ENCODE measurements at regions not wholly inside any gene's neighbourhood (a gene's known extent, or its start where the extent isn't known, plus 50 kb on each side); places are given as distances from the start of the nearest gene placed in this dataset.

- Histone ChIP-seq H3K27ac (ENCODE audit: low read depth, low read length) (no peak overlapping the region), H3K9me3 (ENCODE audit: insufficient read depth, low read depth, low read length) (no peaks in the 10 kb centered on the region), H3K4me1 (ENCODE audit: insufficient read depth, low read length) (peaks cover 41% of the 10 kb centered on the region), H3K27me3 (ENCODE audit: insufficient read depth, low read length) (peaks cover 93% of the 10 kb centered on the region), H3K4me3 (ENCODE audit: low read length) (no peak overlapping the region), H3K36me3 (ENCODE audit: insufficient read depth, low read length) (no peaks in the 10 kb centered on the region), H3K9ac (ENCODE audit: low read depth, low read length) (no peak overlapping the region)
- WGBS: 93% methylated on average over 4 of the region's 4 CpGs
Measured at GRCh38 chr14:36439766-36440165, 80.3 kb downstream of the NKX2-1 start.

- Histone ChIP-seq H3K9ac (ENCODE audit: low read depth, low read length) (no peak overlapping the region), H3K27ac (ENCODE audit: low read depth, low read length) (no peak overlapping the region), H3K27me3 (ENCODE audit: insufficient read depth, low read length) (peaks cover 91% of the 10 kb centered on the region), H3K4me3 (ENCODE audit: low read length) (no peak overlapping the region), H3K36me3 (ENCODE audit: insufficient read depth, low read length) (no peaks in the 10 kb centered on the region), H3K9me3 (ENCODE audit: insufficient read depth, low read depth, low read length) (no peaks in the 10 kb centered on the region), H3K4me1 (ENCODE audit: insufficient read depth, low read length) (peaks cover 37% of the 10 kb centered on the region)
- WGBS: 90% methylated on average over 4 of the region's 4 CpGs
Measured at GRCh38 chr14:36438883-36439282, 81.1 kb downstream of the NKX2-1 start.

GRCh38 chr14:36430662-36431084 lies 89.4 kb downstream of the NKX2-1 start:
- Histone ChIP-seq H3K9ac (ENCODE audit: low read depth, low read length) (no peak overlapping the region), H3K27me3 (ENCODE audit: insufficient read depth, low read length) (peaks cover 81% of the 10 kb centered on the region; the same call in 1 of the 2 replicates), H3K27ac (ENCODE audit: low read depth, low read length) (no peak overlapping the region; the same call in 1 of the 2 replicates), H3K9me3 (ENCODE audit: insufficient read depth, low read depth, low read length) (no peaks in the 10 kb centered on the region), H3K4me3 (ENCODE audit: low read length) (no peak overlapping the region), H3K4me1 (ENCODE audit: insufficient read depth, low read length) (peaks cover 9% of the 10 kb centered on the region; the same call in 1 of the 2 replicates), H3K36me3 (ENCODE audit: insufficient read depth, low read length) (no peaks in the 10 kb centered on the region)
- 90% methylated on average over 5 of the region's 5 CpGs for WGBS

- no peak overlapping the region; the same call in 1 of the 2 replicates for H3K27ac ChIP-seq (ENCODE audit: low read depth, low read length)
- no peaks in the 10 kb centered on the region for H3K36me3 ChIP-seq (ENCODE audit: insufficient read depth, low read length)
- 44% methylated on average over 4 of the region's 4 CpGs for WGBS
- peaks cover 14% of the 10 kb centered on the region for H3K4me1 ChIP-seq (ENCODE audit: insufficient read depth, low read length)
- H3K9me3 ChIP-seq (ENCODE audit: insufficient read depth, low read depth, low read length): no peaks in the 10 kb centered on the region
- H3K4me3 ChIP-seq (ENCODE audit: low read length): no peak overlapping the region
- H3K9ac ChIP-seq (ENCODE audit: low read depth, low read length): no peak overlapping the region
- peaks cover 81% of the 10 kb centered on the region; the same call in 1 of the 2 replicates for H3K27me3 ChIP-seq (ENCODE audit: insufficient read depth, low read length)
Measured at GRCh38 chr14:36430169-36430568, 89.9 kb downstream of the NKX2-1 start.

- H3K27me3 ChIP-seq (ENCODE audit: insufficient read depth, low read length): peaks cover 86% of the 10 kb centered on the region; the same call in 1 of the 2 replicates
- H3K4me1 ChIP-seq (ENCODE audit: insufficient read depth, low read length): peaks cover 18% of the 10 kb centered on the region
- H3K9me3 ChIP-seq (ENCODE audit: insufficient read depth, low read depth, low read length): no peaks in the 10 kb centered on the region
- H3K4me3 ChIP-seq (ENCODE audit: low read length): no peak overlapping the region
- 82% methylated on average over 1 of the region's 2 CpGs for WGBS
- H3K9ac ChIP-seq (ENCODE audit: low read depth, low read length): no peak overlapping the region
- H3K27ac ChIP-seq (ENCODE audit: low read depth, low read length): no peak overlapping the region
- no peaks in the 10 kb centered on the region for H3K36me3 ChIP-seq (ENCODE audit: insufficient read depth, low read length)
Measured at GRCh38 chr14:36429692-36430091, 90.3 kb downstream of the NKX2-1 start.

GRCh38 chr14:36428350-36428749 lies 91.7 kb downstream of the NKX2-1 start:
- peaks cover 31% of the 10 kb centered on the region for H3K4me1 ChIP-seq (ENCODE audit: insufficient read depth, low read length)
- no peak overlapping the region for H3K4me3 ChIP-seq (ENCODE audit: low read length)
- H3K27ac ChIP-seq (ENCODE audit: low read depth, low read length): no peak overlapping the region
- no peak overlapping the region for H3K9ac ChIP-seq (ENCODE audit: low read depth, low read length)
- H3K36me3 ChIP-seq (ENCODE audit: insufficient read depth, low read length): no peaks in the 10 kb centered on the region
- H3K27me3 ChIP-seq (ENCODE audit: insufficient read depth, low read length): peaks cover 86% of the 10 kb centered on the region; the same call in 1 of the 2 replicates
- WGBS: 94% methylated on average over 6 of the region's 6 CpGs
- H3K9me3 ChIP-seq (ENCODE audit: insufficient read depth, low read depth, low read length): no peaks in the 10 kb centered on the region

GRCh38 chr14:36426836-36427235 lies 93.2 kb downstream of the NKX2-1 start:
- Histone ChIP-seq H3K4me1 (ENCODE audit: insufficient read depth, low read length) (peaks cover 37% of the 10 kb centered on the region), H3K9ac (ENCODE audit: low read depth, low read length) (no peak overlapping the region), H3K27me3 (ENCODE audit: insufficient read depth, low read length) (peaks cover 92% of the 10 kb centered on the region; the same call in 1 of the 2 replicates), H3K27ac (ENCODE audit: low read depth, low read length) (no peak overlapping the region), H3K36me3 (ENCODE audit: insufficient read depth, low read length) (no peaks in the 10 kb centered on the region), H3K4me3 (ENCODE audit: low read length) (no peak overlapping the region), H3K9me3 (ENCODE audit: insufficient read depth, low read depth, low read length) (no peaks in the 10 kb centered on the region)
- 100% methylated on average over 1 of the region's 1 CpG for WGBS

- no peaks in the 10 kb centered on the region for H3K9me3 ChIP-seq (ENCODE audit: insufficient read depth, low read depth, low read length)
- H3K4me1 ChIP-seq (ENCODE audit: insufficient read depth, low read length): peaks cover 37% of the 10 kb centered on the region
- H3K27me3 ChIP-seq (ENCODE audit: insufficient read depth, low read length): peaks cover 97% of the 10 kb centered on the region; the same call in 1 of the 2 replicates
- H3K36me3 ChIP-seq (ENCODE audit: insufficient read depth, low read length): no peaks in the 10 kb centered on the region
- no peak overlapping the region for H3K27ac ChIP-seq (ENCODE audit: low read depth, low read length)
- H3K9ac ChIP-seq (ENCODE audit: low read depth, low read length): no peak overlapping the region
- no peak overlapping the region for H3K4me3 ChIP-seq (ENCODE audit: low read length)
Measured at GRCh38 chr14:36426113-36426512, 93.9 kb downstream of the NKX2-1 start.

GRCh38 chr14:36424478-36425102 lies 95.4 kb downstream of the NKX2-1 start:
- no peak overlapping the region for H3K4me3 ChIP-seq (ENCODE audit: low read length)
- no peaks in the 10 kb centered on the region for H3K36me3 ChIP-seq (ENCODE audit: insufficient read depth, low read length)
- H3K27ac ChIP-seq (ENCODE audit: low read depth, low read length): no peak overlapping the region
- H3K4me1 ChIP-seq (ENCODE audit: insufficient read depth, low read length): peaks cover 39% of the 10 kb centered on the region
- no peaks in the 10 kb centered on the region for H3K9me3 ChIP-seq (ENCODE audit: insufficient read depth, low read depth, low read length)
- peaks cover 90% of the 10 kb centered on the region; the same call in 1 of the 2 replicates for H3K27me3 ChIP-seq (ENCODE audit: insufficient read depth, low read length)
- 88% methylated on average over 3 of the region's 3 CpGs for WGBS
- no peak overlapping the region for H3K9ac ChIP-seq (ENCODE audit: low read depth, low read length)

- Histone ChIP-seq H3K9me3 (ENCODE audit: insufficient read depth, low read depth, low read length) (no peaks in the 10 kb centered on the region), H3K27ac (ENCODE audit: low read depth, low read length) (no peak overlapping the region)
Measured at GRCh38 chr14:36423430-36423829, 96.6 kb downstream of the NKX2-1 start.

GRCh38 chr14:36420149-36420687 lies 99.8 kb upstream of the MBIP start:
- peaks cover 56% of the 10 kb centered on the region; the same call in 1 of the 2 replicates for H3K27me3 ChIP-seq (ENCODE audit: insufficient read depth, low read length)
- peaks cover 36% of the 10 kb centered on the region for H3K4me1 ChIP-seq (ENCODE audit: insufficient read depth, low read length)
- H3K36me3 ChIP-seq (ENCODE audit: insufficient read depth, low read length): no peaks in the 10 kb centered on the region
- H3K9me3 ChIP-seq (ENCODE audit: insufficient read depth, low read depth, low read length): no peaks in the 10 kb centered on the region
- H3K27ac ChIP-seq (ENCODE audit: low read depth, low read length): no peak overlapping the region
- H3K4me3 ChIP-seq (ENCODE audit: low read length): no peak overlapping the region
- 59% methylated on average over 4 of the region's 4 CpGs for WGBS
- H3K9ac ChIP-seq (ENCODE audit: low read depth, low read length): no peak overlapping the region

More at GRCh38 chr14:36423430-36423829, 96.6 kb downstream of the NKX2-1 start:
- H3K4me3 ChIP-seq (ENCODE audit: low read length): no peak overlapping the region
- no peak overlapping the region for H3K9ac ChIP-seq (ENCODE audit: low read depth, low read length)
- H3K4me1 ChIP-seq (ENCODE audit: insufficient read depth, low read length): peaks cover 40% of the 10 kb centered on the region
- H3K36me3 ChIP-seq (ENCODE audit: insufficient read depth, low read length): no peaks in the 10 kb centered on the region
- WGBS: 55% methylated on average over 5 of the region's 5 CpGs
- H3K27me3 ChIP-seq (ENCODE audit: insufficient read depth, low read length): peaks cover 82% of the 10 kb centered on the region; the same call in 1 of the 2 replicates

Data from HUES64 (cell line).